ENCODE measurements at regions not wholly inside any gene's neighbourhood (a gene's known extent, or its start where the extent isn't known, plus 50 kb on each side); places are given as distances from the start of the nearest gene placed in this dataset.

DNA sequence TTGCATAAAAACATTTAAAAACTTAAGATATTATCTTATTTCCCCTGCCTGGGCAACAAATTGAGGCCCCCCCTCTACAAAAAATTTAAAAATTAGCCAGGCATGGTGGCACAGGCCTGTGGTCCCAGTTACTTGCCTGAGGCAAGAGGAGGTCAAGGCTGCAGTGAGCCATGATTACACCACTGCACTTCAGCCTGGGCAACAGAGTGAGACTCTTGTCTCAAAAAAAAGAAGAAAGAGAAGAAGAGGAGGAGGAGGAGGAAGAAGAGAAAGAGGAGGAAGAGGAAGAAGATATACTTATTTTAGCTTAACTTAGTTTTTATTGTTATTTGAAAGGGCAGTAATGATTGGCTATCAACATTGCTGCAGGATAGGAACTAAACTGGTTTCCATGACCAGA lies 73.8 kb upstream of the IPO9 start:
- Histone ChIP-seq H3K27ac (no peak overlapping the region), H3K4me1 (peaks cover 0 to 15% of the 10 kb centered on the region in 2 donors)

DNA sequence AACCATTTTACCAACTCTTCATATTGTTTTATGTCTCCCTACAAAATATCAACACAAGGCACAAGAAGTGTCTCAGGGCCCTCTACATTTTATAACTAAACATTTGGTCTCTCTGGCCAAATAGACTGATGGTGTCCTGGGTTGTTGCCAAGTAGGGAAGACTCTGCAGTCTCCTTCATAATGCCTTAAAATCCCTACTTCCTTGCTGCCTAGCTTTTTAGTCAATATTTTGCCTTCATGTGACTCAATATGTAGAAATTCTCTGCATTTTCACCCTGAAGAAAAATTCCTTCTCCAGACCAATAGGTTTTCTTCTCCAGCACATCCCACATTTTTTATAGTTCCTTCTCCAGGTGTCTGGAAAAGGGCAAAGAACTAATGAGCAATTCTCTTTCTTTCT lies 72.6 kb upstream of the IPO9 start:
- H3K27ac ChIP-seq, result no peak overlapping the region
- H3K4me3 ChIP-seq, result no peak overlapping the region
- intact Hi-C loops (cut with DNase I; ENCODE audit: low total_unique reads), result no loop called here
- H3K9me3 ChIP-seq, result no peaks in the 10 kb centered on the region
- H3K36me3 ChIP-seq, result no peaks in the 10 kb centered on the region
- no peaks in the 10 kb centered on the region for H3K27me3 ChIP-seq
- TF ChIP-seq POLR2A (IDR thresholded peaks at IDR 0.05), result no peak
- TF ChIP-seq CTCF (IDR thresholded peaks at IDR 0.05), result no peak
- DNase-seq, result no peak
- H3K4me1 ChIP-seq, result peaks cover 0 to 7% of the 10 kb centered on the region in 2 donors

More for the DNA sequence above, 73.8 kb upstream of the IPO9 start:
- TF ChIP-seq POLR2A (IDR thresholded peaks at IDR 0.05), result no peak
- no peak for TF ChIP-seq CTCF (IDR thresholded peaks at IDR 0.05)
- no peaks in the 10 kb centered on the region for H3K9me3 ChIP-seq
- intact Hi-C loops (cut with DNase I; ENCODE audit: low total_unique reads), result no loop called here
- DNase-seq, result no peak
- no peaks in the 10 kb centered on the region for H3K36me3 ChIP-seq
- H3K27me3 ChIP-seq, result no peaks in the 10 kb centered on the region
- H3K4me3 ChIP-seq, result no peak overlapping the region

- TF ChIP-seq POLR2A (IDR thresholded peaks at IDR 0.05) (no peak), CTCF (IDR thresholded peaks at IDR 0.05) (no peak)
- Histone ChIP-seq H3K36me3 (no peaks in the 10 kb centered on the region), H3K9me3 (no peaks in the 10 kb centered on the region), H3K27ac (no peak overlapping the region), H3K4me1 (peaks cover 0 to 7% of the 10 kb centered on the region in 2 donors), H3K27me3 (no peaks in the 10 kb centered on the region), H3K4me3 (no peak overlapping the region)
- intact Hi-C loops (cut with DNase I; ENCODE audit: low total_unique reads), result no loop called here
- no peak for DNase-seq
Measured at GRCh38 chr1:201758499-201759050, 70.4 kb upstream of the IPO9 start.

DNA sequence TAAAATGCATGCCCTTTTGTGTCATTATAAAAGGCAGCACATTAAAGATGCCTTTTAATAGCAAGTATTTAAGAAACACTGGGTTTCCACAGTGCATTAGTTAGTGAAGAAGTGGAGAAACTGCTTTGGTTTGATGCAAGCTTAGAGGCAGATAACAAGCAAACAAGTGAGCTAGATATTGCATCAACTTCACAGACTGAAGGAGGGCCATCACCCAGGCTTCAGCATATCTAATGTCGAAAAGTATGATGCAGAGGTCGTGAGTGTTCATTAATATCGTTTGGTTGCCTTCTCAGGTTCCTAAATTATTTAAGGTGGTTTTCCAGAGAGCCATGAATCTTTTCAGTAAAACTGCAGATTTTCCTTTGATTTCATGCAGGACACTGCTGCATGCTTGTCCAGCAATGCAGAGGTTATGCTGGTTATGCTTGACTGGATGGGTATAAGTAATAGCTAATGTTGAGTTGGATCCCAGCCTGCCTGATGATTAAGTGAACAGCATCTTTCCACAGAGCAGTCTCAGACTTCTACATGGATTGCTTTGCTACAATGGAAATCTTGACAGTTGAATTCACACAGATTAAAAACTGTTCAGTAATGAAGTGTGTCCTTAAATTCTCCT lies 69.7 kb upstream of the IPO9 start:
- TF ChIP-seq POLR2A (IDR thresholded peaks at IDR 0.05) (no peak), CTCF (IDR thresholded peaks at IDR 0.05) (no peak)
- intact Hi-C loops (cut with DNase I; ENCODE audit: low total_unique reads), result no loop called here
- Histone ChIP-seq H3K4me1 (peaks cover 0 to 7% of the 10 kb centered on the region in 2 donors), H3K27ac (no peak overlapping the region), H3K4me3 (no peak overlapping the region), H3K9me3 (no peaks in the 10 kb centered on the region), H3K36me3 (no peaks in the 10 kb centered on the region), H3K27me3 (no peaks in the 10 kb centered on the region)
- no peak for DNase-seq

DNA sequence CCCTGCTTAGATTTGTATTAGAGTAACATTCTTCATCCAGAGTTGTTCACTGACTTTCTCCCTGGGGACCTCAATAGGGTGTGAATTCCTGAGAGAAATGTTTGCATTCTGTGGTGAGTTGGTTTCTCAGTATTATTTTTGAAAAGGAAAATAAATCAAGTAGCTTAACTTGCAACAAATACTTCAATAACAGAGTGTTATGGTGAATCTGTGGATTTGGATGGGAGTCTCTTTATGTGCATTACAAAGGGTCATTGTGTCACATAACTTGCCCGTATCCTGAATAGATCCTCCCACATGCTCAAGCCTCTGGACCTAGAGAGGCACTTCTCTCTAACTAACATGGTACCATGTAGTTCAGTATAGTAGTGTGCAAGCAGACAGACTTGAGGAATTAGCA lies 68.4 kb upstream of the IPO9 start:
- H3K4me3 ChIP-seq, result no peak overlapping the region
- intact Hi-C loops (cut with DNase I; ENCODE audit: low total_unique reads), result no loop called here
- no peak for DNase-seq
- H3K9me3 ChIP-seq, result no peaks in the 10 kb centered on the region
- peak overlapping the region; percentile 30 to 33 for H3K27ac ChIP-seq
- H3K27me3 ChIP-seq, result no peaks in the 10 kb centered on the region
- TF ChIP-seq CTCF (IDR thresholded peaks at IDR 0.05), result no peak
- no peak for TF ChIP-seq POLR2A (IDR thresholded peaks at IDR 0.05)
- H3K36me3 ChIP-seq, result no peaks in the 10 kb centered on the region
- H3K4me1 ChIP-seq, result no peaks in the 10 kb centered on the region
